ENCODE measurements at regions not wholly inside any gene's neighbourhood (a gene's known extent, or its start where the extent isn't known, plus 50 kb on each side); places are given as distances from the start of the nearest gene placed in this dataset.

DNA sequence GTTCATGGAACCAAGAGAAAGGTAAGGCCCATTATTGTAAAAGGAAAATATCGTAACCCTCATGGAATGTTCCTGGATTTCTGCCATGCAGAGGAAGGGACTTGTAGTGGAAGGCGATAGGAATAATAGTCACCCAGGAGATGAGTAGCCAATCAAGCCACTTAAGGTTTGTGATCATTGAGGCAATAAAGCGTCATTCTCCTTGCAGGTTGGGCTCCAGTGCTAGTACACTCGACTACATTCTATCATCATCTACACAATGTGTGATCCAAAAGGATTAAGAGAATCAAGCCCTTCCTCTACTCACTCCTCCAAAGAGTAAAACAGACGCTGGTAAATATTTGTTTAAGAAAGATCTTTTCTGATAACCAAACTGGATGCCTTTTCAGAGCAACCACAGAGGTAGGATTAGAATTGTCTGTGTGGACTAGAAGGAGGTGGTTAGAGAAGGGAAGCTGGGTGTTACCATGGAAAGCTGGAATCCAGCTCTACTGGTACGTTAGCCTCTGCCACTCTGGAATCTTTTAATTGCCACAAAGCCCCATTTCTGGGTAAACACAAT is 245.7 kb downstream of the IKZF2 start:
- TF ChIP-seq, protein P1, sequence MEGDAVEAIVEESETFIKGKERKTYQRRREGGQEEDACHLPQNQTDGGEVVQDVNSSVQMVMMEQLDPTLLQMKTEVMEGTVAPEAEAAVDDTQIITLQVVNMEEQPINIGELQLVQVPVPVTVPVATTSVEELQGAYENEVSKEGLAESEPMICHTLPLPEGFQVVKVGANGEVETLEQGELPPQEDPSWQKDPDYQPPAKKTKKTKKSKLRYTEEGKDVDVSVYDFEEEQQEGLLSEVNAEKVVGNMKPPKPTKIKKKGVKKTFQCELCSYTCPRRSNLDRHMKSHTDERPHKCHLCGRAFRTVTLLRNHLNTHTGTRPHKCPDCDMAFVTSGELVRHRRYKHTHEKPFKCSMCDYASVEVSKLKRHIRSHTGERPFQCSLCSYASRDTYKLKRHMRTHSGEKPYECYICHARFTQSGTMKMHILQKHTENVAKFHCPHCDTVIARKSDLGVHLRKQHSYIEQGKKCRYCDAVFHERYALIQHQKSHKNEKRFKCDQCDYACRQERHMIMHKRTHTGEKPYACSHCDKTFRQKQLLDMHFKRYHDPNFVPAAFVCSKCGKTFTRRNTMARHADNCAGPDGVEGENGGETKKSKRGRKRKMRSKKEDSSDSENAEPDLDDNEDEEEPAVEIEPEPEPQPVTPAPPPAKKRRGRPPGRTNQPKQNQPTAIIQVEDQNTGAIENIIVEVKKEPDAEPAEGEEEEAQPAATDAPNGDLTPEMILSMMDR (IDR thresholded peaks at IDR 0.05), result no peak
- TF ChIP-seq POLR2AphosphoS5 (IDR thresholded peaks at IDR 0.05) (peak in 2 of 3 donors; percentile 77 to 78), EP300 (IDR thresholded peaks at IDR 0.05; ENCODE audit: low read depth) (no peak)

All from transverse colon (tissue), 4 donors.